ENCODE measurements at regions not wholly inside any gene's neighbourhood (a gene's known extent, or its start where the extent isn't known, plus 50 kb on each side); places are given as distances from the start of the nearest gene placed in this dataset.

GRCh38 chr15:96551196-96551595 is 220.7 kb downstream of the NR2F2 start:
- no peak for TF ChIP-seq CTCF (IDR thresholded peaks at IDR 0.05)

GRCh38 chr15:96551722-96552121 is 221.2 kb downstream of the NR2F2 start:
- TF ChIP-seq CTCF (IDR thresholded peaks at IDR 0.05), result no peak

- TF ChIP-seq CTCF (IDR thresholded peaks at IDR 0.05), result no peak
Observed at GRCh38 chr15:96553006-96553405, 222.5 kb downstream of the NR2F2 start.

- TF ChIP-seq CTCF (IDR thresholded peaks at IDR 0.05), result no peak
Observed at GRCh38 chr15:96553451-96553850, 223.0 kb downstream of the NR2F2 start.

GRCh38 chr15:96553931-96554330 is 223.4 kb downstream of the NR2F2 start:
- no peak for TF ChIP-seq CTCF (IDR thresholded peaks at IDR 0.05)

- TF ChIP-seq CTCF (IDR thresholded peaks at IDR 0.05), result no peak
Observed at GRCh38 chr15:96554541-96554940, 224.0 kb downstream of the NR2F2 start.

GRCh38 chr15:96559087-96559486 is 228.6 kb downstream of the NR2F2 start:
- TF ChIP-seq CTCF (IDR thresholded peaks at IDR 0.05), result no peak

GRCh38 chr15:96559631-96560030 is 229.1 kb downstream of the NR2F2 start:
- no peak for TF ChIP-seq CTCF (IDR thresholded peaks at IDR 0.05)

Data from LNCAP (cell line).